ENCODE measurements at regions not wholly inside any gene's neighbourhood (a gene's known extent, or its start where the extent isn't known, plus 50 kb on each side); places are given as distances from the start of the nearest gene placed in this dataset.
A peak's percentile ranks its signal among the peaks of the same experiment; 100 is the strongest.

DNA sequence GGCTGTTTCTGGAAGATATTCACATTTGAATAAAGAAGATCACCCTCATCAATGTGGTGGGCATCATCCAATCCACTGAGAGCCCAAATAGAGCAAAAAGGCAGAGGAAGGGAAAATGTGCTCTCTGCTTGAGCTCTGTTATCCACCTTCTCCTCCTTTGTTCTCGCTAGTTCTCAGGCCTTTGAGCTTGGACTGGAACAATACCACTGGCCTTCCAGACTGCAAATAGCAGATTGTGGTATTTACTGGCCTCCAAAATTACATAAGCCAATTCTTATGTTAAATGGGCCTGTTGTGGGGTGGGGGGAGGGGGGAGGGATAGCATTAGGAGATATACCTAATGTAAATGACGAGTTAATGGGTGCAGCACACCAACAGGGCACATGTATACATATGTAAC is 219.3 kb downstream of the C1orf94 start:
- no peaks in the 10 kb centered on the region for H3K36me3 ChIP-seq
- peaks cover 0 to 10% (median 2%) of the 10 kb centered on the region in 4 donors for H3K9me3 ChIP-seq
- intact Hi-C loops (cut with DNase I) = no loop called here
- 76% methylated on average over 2 of the region's 2 CpGs for WGBS
- H3K4me3 ChIP-seq = no peak overlapping the region
- H3K4me1 ChIP-seq = no peaks in the 10 kb centered on the region
- no peak overlapping the region for H3K27ac ChIP-seq (replicated peaks in 1 of 4)
- TF ChIP-seq POLR2AphosphoS5 (IDR thresholded peaks at IDR 0.05) (no peak), POLR2A (IDR thresholded peaks at IDR 0.05; ENCODE audit: low read depth) (no peak), EP300 (IDR thresholded peaks at IDR 0.05) (no peak)
- TF ChIP-seq, protein P1, sequence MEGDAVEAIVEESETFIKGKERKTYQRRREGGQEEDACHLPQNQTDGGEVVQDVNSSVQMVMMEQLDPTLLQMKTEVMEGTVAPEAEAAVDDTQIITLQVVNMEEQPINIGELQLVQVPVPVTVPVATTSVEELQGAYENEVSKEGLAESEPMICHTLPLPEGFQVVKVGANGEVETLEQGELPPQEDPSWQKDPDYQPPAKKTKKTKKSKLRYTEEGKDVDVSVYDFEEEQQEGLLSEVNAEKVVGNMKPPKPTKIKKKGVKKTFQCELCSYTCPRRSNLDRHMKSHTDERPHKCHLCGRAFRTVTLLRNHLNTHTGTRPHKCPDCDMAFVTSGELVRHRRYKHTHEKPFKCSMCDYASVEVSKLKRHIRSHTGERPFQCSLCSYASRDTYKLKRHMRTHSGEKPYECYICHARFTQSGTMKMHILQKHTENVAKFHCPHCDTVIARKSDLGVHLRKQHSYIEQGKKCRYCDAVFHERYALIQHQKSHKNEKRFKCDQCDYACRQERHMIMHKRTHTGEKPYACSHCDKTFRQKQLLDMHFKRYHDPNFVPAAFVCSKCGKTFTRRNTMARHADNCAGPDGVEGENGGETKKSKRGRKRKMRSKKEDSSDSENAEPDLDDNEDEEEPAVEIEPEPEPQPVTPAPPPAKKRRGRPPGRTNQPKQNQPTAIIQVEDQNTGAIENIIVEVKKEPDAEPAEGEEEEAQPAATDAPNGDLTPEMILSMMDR (IDR thresholded peaks at IDR 0.05) = no peak
- H3K27me3 ChIP-seq = no peaks in the 10 kb centered on the region
- DNase-seq (ENCODE audit: extremely low spot score) = no peak

DNA sequence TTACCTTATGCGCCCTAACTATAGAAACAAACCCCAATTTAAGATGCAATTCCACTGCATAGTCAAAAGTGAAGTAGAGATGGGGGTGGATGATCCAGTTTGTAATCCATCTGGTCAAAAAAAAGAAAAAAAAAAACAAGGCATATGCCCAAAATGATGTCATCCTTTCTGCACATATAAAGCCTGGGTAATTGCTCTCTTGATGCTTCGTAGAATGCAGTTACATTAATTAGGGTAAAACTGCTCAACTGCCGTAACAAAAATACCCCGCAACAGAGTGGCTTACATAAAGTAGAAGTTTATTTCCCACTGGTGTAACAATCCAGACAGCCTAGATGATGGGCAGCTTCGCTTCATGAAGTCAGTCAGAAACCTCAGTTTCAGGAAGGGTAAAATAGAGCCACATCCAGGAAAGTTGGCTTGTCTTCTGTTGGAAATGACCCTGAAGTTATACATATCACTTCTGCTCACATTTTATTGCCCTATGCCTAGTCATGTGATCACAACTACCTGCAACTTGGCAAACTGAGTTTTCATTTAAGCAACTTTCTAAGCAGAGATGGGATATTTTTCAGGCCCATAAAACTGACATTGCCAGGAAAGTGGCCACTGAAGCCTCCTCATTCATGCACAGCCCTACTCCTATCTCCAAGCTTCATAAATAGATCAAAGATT is 221.7 kb downstream of the C1orf94 start:
- 87% methylated on average over 5 of the region's 5 CpGs for WGBS
- intact Hi-C loops (cut with DNase I) = no loop called here
- Histone ChIP-seq H3K36me3 (no peaks in the 10 kb centered on the region), H3K4me1 (no peaks in the 10 kb centered on the region), H3K27ac (replicated peaks in 1 of 4) (no peak overlapping the region), H3K4me3 (no peak overlapping the region), H3K27me3 (no peaks in the 10 kb centered on the region), H3K9me3 (peaks cover 0 to 4% (median 0%) of the 10 kb centered on the region in 4 donors)
- TF ChIP-seq, protein P1 (IDR thresholded peaks at IDR 0.05) = no peak
- TF ChIP-seq EP300 (IDR thresholded peaks at IDR 0.05) = no peak
- TF ChIP-seq POLR2AphosphoS5 (IDR thresholded peaks at IDR 0.05) = no peak
- TF ChIP-seq POLR2A (IDR thresholded peaks at IDR 0.05; ENCODE audit: low read depth) = no peak
- peak; percentile 74 for DNase-seq (ENCODE audit: extremely low spot score)

DNA sequence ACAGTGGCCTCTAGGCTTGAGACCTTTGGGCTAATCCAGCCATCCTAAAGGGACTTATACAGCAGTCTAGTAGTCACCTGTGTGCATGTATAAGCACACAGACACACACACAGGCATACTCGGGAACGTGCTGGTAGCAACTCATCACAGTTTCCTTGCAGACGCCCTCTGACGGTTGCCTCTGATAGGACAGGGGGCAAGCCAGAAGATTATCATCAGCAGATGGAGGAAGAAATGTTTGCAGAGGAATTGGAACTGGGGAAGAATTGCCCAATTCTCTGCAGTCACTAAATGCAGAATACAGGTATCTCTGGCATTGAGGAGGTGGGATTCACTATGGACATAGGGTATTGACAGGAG is 222.2 kb downstream of the C1orf94 start:
- intact Hi-C loops (cut with DNase I) = no loop called here
- 28% methylated on average over 4 of the region's 4 CpGs for WGBS

DNA sequence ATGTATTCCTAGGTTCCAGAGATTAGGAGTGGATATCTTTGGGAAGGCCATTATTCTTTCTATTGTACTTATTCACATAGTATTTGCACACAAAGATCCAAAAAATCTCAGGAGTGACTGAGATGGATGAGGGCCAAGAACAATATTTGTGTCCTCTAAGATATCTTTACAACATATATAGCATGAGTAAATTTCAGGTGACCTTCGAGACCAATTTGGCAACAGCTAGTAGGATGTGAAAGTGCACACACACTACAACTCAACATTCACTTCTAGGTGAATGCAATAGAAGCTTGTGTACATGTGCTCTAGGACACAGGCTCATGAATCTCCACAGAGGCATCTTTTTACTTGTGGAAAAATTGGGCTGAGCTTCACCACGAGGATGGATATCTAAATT is 224.0 kb downstream of the C1orf94 start:
- H3K27ac ChIP-seq (replicated peaks in 1 of 4) = no peak overlapping the region
- H3K4me1 ChIP-seq = no peaks in the 10 kb centered on the region
- peaks cover 0 to 15% (median 5%) of the 10 kb centered on the region in 4 donors for H3K9me3 ChIP-seq
- TF ChIP-seq POLR2A (IDR thresholded peaks at IDR 0.05; ENCODE audit: low read depth) (no peak), POLR2AphosphoS5 (IDR thresholded peaks at IDR 0.05) (no peak), EP300 (IDR thresholded peaks at IDR 0.05) (no peak)
- TF ChIP-seq, protein P1 (IDR thresholded peaks at IDR 0.05) = no peak
- 66% methylated on average over 2 of the region's 2 CpGs for WGBS
- H3K4me3 ChIP-seq = no peak overlapping the region
- DNase-seq (ENCODE audit: extremely low spot score) = no peak
- H3K27me3 ChIP-seq = no peaks in the 10 kb centered on the region
- intact Hi-C loops (cut with DNase I) = no loop called here
- no peaks in the 10 kb centered on the region for H3K36me3 ChIP-seq

More for the DNA sequence above, 222.2 kb downstream of the C1orf94 start:
- Histone ChIP-seq H3K27ac (replicated peaks in 1 of 4) (no peak overlapping the region), H3K9me3 (peaks cover 0 to 7% (median 0%) of the 10 kb centered on the region in 4 donors), H3K36me3 (no peaks in the 10 kb centered on the region), H3K4me3 (no peak overlapping the region), H3K4me1 (no peaks in the 10 kb centered on the region), H3K27me3 (no peaks in the 10 kb centered on the region)
- DNase-seq (ENCODE audit: extremely low spot score) = no peak
- TF ChIP-seq POLR2AphosphoS5 (IDR thresholded peaks at IDR 0.05) (no peak), POLR2A (IDR thresholded peaks at IDR 0.05; ENCODE audit: low read depth) (no peak), EP300 (IDR thresholded peaks at IDR 0.05) (no peak)
- TF ChIP-seq, protein P1 (IDR thresholded peaks at IDR 0.05) = no peak

DNA sequence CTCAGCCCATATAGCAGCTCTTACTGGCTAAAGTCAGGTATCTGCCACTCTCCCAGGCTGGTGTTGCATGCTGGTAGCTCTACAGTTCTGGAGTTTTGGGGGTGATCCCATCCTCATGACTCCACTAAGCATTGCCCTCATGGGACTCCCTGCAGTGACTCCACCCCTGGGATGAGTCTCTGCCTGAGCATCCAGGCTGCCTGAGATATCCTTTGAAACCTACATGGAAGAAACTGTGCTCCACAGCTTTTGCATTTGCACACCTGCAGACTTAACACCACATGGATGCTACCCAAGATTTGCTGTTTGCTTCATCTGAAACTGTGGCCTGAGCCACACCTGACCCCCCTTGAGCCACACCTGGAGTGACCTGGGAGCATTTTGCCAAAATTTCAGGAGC is 226.4 kb downstream of the C1orf94 start:
- intact Hi-C loops (cut with DNase I) = no loop called here
- Histone ChIP-seq H3K27ac (replicated peaks in 1 of 4) (no peak overlapping the region), H3K9me3 (peaks cover 0 to 12% (median 5%) of the 10 kb centered on the region in 4 donors), H3K4me1 (peaks cover 0 to 4% (median 0%) of the 10 kb centered on the region in 4 donors), H3K36me3 (no peaks in the 10 kb centered on the region), H3K27me3 (no peaks in the 10 kb centered on the region), H3K4me3 (no peak overlapping the region)
- no peak for TF ChIP-seq EP300 (IDR thresholded peaks at IDR 0.05)
- TF ChIP-seq POLR2A (IDR thresholded peaks at IDR 0.05; ENCODE audit: low read depth) = no peak
- TF ChIP-seq POLR2AphosphoS5 (IDR thresholded peaks at IDR 0.05) = no peak
- TF ChIP-seq, protein P1 (IDR thresholded peaks at IDR 0.05) = no peak
- DNase-seq (ENCODE audit: extremely low spot score) = peak; percentile 85

All from esophagus muscularis mucosa (tissue), 4 donors.